ENCODE measurements at regions not wholly inside any gene's neighbourhood (a gene's known extent, or its start where the extent isn't known, plus 50 kb on each side); places are given as distances from the start of the nearest gene placed in this dataset.
A peak's percentile ranks its signal among the peaks of the same experiment; 100 is the strongest.
"Not testable (repeated sequence)": the region's sequence is repeated elsewhere in the genome, so short reads cannot be mapped to it uniquely, and the experiment has no call there.

- H3K27me3 ChIP-seq (ENCODE audit: control insufficient read depth in 3 of 3, insufficient read depth in 3 of 3, low read length in 2 of 3): no peaks in the 10 kb centered on the region
- H3K36me3 ChIP-seq (ENCODE audit: control insufficient read depth in 4 of 4, insufficient read depth in 4 of 4, low read length in 4 of 4): no peaks in the 10 kb centered on the region
- H3K9me3 ChIP-seq (ENCODE audit: control insufficient read depth in 4 of 4, insufficient read depth in 3 of 4, low read length in 3 of 4): no peaks in the 10 kb centered on the region
- H3K4me3 ChIP-seq: no peak overlapping the region
- DNase-seq (peak; percentile 22 to 91 (median 72)), ATAC-seq (ENCODE audit: insufficient read depth, low FRiP score) (no peak)
- H3K4me1 ChIP-seq (ENCODE audit: control insufficient read depth in 5 of 5, insufficient read depth in 5 of 5, low read length in 5 of 5): peaks cover 0 to 19% (median 0%) of the 10 kb centered on the region in 5 donors
- TF ChIP-seq CTCF (IDR thresholded peaks at IDR 0.05; ENCODE audit: control extremely low read depth, extremely low read depth): no peak
- peak overlapping the region in 1 of 2 donors; percentile 8 for H3K9ac ChIP-seq (ENCODE audit: insufficient read depth in 1 of 2, low read length in 2 of 2)
- 83 to 89% methylated on average over 2 of the region's 2 CpGs for whole genome bisulfite sequencing, 2 donors
- H3K27ac ChIP-seq (ENCODE audit: low read depth in 1 of 2, low read length in 1 of 2): no peak overlapping the region
Observed at GRCh38 chr21:28473530-28474220, 519.0 kb downstream of the LTN1 start.

- not testable (repeated sequence) for ATAC-seq (ENCODE audit: insufficient read depth, low FRiP score); H3K9me3 ChIP-seq (ENCODE audit: control insufficient read depth in 4 of 4, insufficient read depth in 3 of 4, low read length in 3 of 4); H3K4me3 ChIP-seq; H3K27ac ChIP-seq (ENCODE audit: low read depth in 1 of 2, low read length in 1 of 2); DNase-seq; H3K36me3 ChIP-seq (ENCODE audit: control insufficient read depth in 4 of 4, insufficient read depth in 4 of 4, low read length in 4 of 4); H3K9ac ChIP-seq (ENCODE audit: insufficient read depth in 1 of 2, low read length in 2 of 2); H3K27me3 ChIP-seq (ENCODE audit: control insufficient read depth in 3 of 3, insufficient read depth in 3 of 3, low read length in 2 of 3)
- peaks cover 0 to 19% (median 0%) of the 10 kb centered on the region in 5 donors for H3K4me1 ChIP-seq (ENCODE audit: control insufficient read depth in 5 of 5, insufficient read depth in 5 of 5, low read length in 5 of 5)
- 79 to 85% methylated on average over 2 of the region's 2 CpGs for WGBS, 2 donors
Observed at GRCh38 chr21:28472543-28472942, 520.1 kb downstream of the LTN1 start.

- Histone ChIP-seq H3K27me3 (ENCODE audit: control insufficient read depth in 3 of 3, insufficient read depth in 3 of 3, low read length in 2 of 3) (no peaks in the 10 kb centered on the region), H3K27ac (ENCODE audit: low read depth in 1 of 2, low read length in 1 of 2) (no peak overlapping the region), H3K9ac (ENCODE audit: insufficient read depth in 1 of 2, low read length in 2 of 2) (no peak overlapping the region), H3K36me3 (ENCODE audit: control insufficient read depth in 4 of 4, insufficient read depth in 4 of 4, low read length in 4 of 4) (no peaks in the 10 kb centered on the region), H3K4me3 (no peak overlapping the region), H3K4me1 (ENCODE audit: control insufficient read depth in 5 of 5, insufficient read depth in 5 of 5, low read length in 5 of 5) (no peaks in the 10 kb centered on the region), H3K9me3 (ENCODE audit: control insufficient read depth in 4 of 4, insufficient read depth in 3 of 4, low read length in 3 of 4) (no peaks in the 10 kb centered on the region)
- no peak for DNase-seq
- no peak for TF ChIP-seq CTCF (IDR thresholded peaks at IDR 0.05; ENCODE audit: control extremely low read depth, extremely low read depth)
- ATAC-seq (ENCODE audit: insufficient read depth, low FRiP score): no peak
- WGBS, 2 donors: 90 to 92% methylated on average over 5 of the region's 5 CpGs
Observed at GRCh38 chr21:28464988-28465387, 527.7 kb downstream of the LTN1 start.

GRCh38 chr21:28464095-28464494 lies 528.6 kb downstream of the LTN1 start:
- Histone ChIP-seq H3K4me3 (no peak overlapping the region), H3K36me3 (ENCODE audit: control insufficient read depth in 4 of 4, insufficient read depth in 4 of 4, low read length in 4 of 4) (no peaks in the 10 kb centered on the region), H3K27me3 (ENCODE audit: control insufficient read depth in 3 of 3, insufficient read depth in 3 of 3, low read length in 2 of 3) (no peaks in the 10 kb centered on the region), H3K9me3 (ENCODE audit: control insufficient read depth in 4 of 4, insufficient read depth in 3 of 4, low read length in 3 of 4) (no peaks in the 10 kb centered on the region), H3K27ac (ENCODE audit: low read depth in 1 of 2, low read length in 1 of 2) (no peak overlapping the region), H3K9ac (ENCODE audit: insufficient read depth in 1 of 2, low read length in 2 of 2) (no peak overlapping the region), H3K4me1 (ENCODE audit: control insufficient read depth in 5 of 5, insufficient read depth in 5 of 5, low read length in 5 of 5) (no peaks in the 10 kb centered on the region)
- no peak for TF ChIP-seq CTCF (IDR thresholded peaks at IDR 0.05; ENCODE audit: control extremely low read depth, extremely low read depth)
- ATAC-seq (ENCODE audit: insufficient read depth, low FRiP score) (no peak), DNase-seq (no peak)

Measured in lung (tissue), 11 donors.